ENCODE measurements at regions not wholly inside any gene's neighbourhood (a gene's known extent, or its start where the extent isn't known, plus 50 kb on each side); places are given as distances from the start of the nearest gene placed in this dataset.
A peak's percentile ranks its signal among the peaks of the same experiment; 100 is the strongest.

- POLR2A ChIA-PET (ENCODE audit: partially characterized antibody), result no interaction called here
- Histone ChIP-seq H3K4me2 (ENCODE audit: insufficient read depth in 1 of 2, low read depth in 2 of 2, low read length in 2 of 2) (peak overlapping the region in 1 of 2 experiments; percentile 12; a peak in 1 of 4 replicates), H3K79me1 (ENCODE audit: low read depth, low read length) (no peaks in the 10 kb centered on the region), H4K5ac (ENCODE audit: insufficient read length, low read depth, low read length) (no peak overlapping the region), H2BK120ac (replicated peaks; ENCODE audit: low read depth, low read length) (peak overlapping the region; percentile 39), H3K27ac (ENCODE audit: low read depth, low read length) (no peak overlapping the region), H3K79me2 (ENCODE audit: control insufficient read depth in 1 of 2, insufficient read depth in 2 of 2, low read length in 2 of 2) (no peaks in the 10 kb centered on the region), H3K23ac (ENCODE audit: insufficient read length) (no peak overlapping the region), H3K36me3 (ENCODE audit: control insufficient read depth in 2 of 4, insufficient read depth in 4 of 4, low read length in 3 of 4) (no peaks in the 10 kb centered on the region), H2BK15ac (ENCODE audit: low read length) (no peak overlapping the region), H3K9ac (replicated peaks in 1 of 4; ENCODE audit: extremely low read depth in 1 of 4, low read depth in 3 of 4, low read length in 3 of 4) (no peak overlapping the region), H2BK20ac (ENCODE audit: low read length) (no peak overlapping the region), H2AK5ac (ENCODE audit: low read depth, low read length) (no peak overlapping the region), H4K8ac (ENCODE audit: extremely low read depth, insufficient read depth, low read length) (no peak overlapping the region), H2AFZ (ENCODE audit: low read length) (peak overlapping the region; percentile 82), H4K20me1 (replicated peaks in 1 of 2; ENCODE audit: control insufficient read depth in 1 of 2, insufficient read depth in 2 of 2, low read length in 2 of 2) (no peaks in the 10 kb centered on the region), H3K4ac (replicated peaks; ENCODE audit: insufficient read length, low read depth, low read length) (no peak overlapping the region), H3K18ac (ENCODE audit: extremely low read depth, low read length) (no peak overlapping the region), H3K14ac (ENCODE audit: insufficient read length) (no peak overlapping the region), H3K4me1 (replicated peaks in 1 of 4; ENCODE audit: control insufficient read depth in 3 of 4, insufficient read depth in 4 of 4, low read length in 3 of 4) (peaks cover 1 to 8% (median 4%) of the 10 kb centered on the region in 4 experiments; a peak in 5 of 7 replicates), H3K4me3 (ENCODE audit: extremely low read depth in 1 of 4, insufficient read depth in 2 of 4, low read depth in 3 of 4, low read length in 4 of 4) (no peak overlapping the region; a peak in 1 of 8 replicates), H2BK12ac (ENCODE audit: low read depth, low read length) (no peak overlapping the region), H3K9me3 (ENCODE audit: insufficient read depth in 2 of 2, low read depth in 1 of 2, low read length in 1 of 2) (no peaks in the 10 kb centered on the region), H4K91ac (replicated peaks; ENCODE audit: insufficient read length, low read length) (no peak overlapping the region), H3K56ac (replicated peaks; ENCODE audit: insufficient read length, low read depth, low read length) (no peak overlapping the region), H2BK5ac (ENCODE audit: low read depth, low read length) (no peak overlapping the region), H3K23me2 (ENCODE audit: low read depth, low read length) (no peaks in the 10 kb centered on the region), H3K27me3 (replicated peaks in 1 of 4; ENCODE audit: control insufficient read depth in 3 of 4, extremely low read depth in 1 of 4, insufficient read depth in 3 of 4, low read length in 3 of 4) (no peaks in the 10 kb centered on the region)
- FAIRE-seq (no peak), DNase-seq (ENCODE audit: low read depth in 1 of 2, low spot score in 2 of 2) (no peak)
- CTCF ChIA-PET (ENCODE audit: partially characterized antibody), result no interaction called here
- WGBS, 2 experiments (ENCODE audit: extremely low coverage in 1 of 2, insufficient coverage in 1 of 2, insufficient read length in 1 of 2, insufficient replicate concordance in 2 of 2, low coverage in 1 of 2, low lambda C conversion rate in 2 of 2, missing lambda C conversion rate in 1 of 2), result 61% methylated on average over 13 of the region's 14 CpGs; no CpG with 5 or more reads in 1 of the 2 experiments
- TF ChIP-seq TCF12 (IDR thresholded peaks at IDR 0.05; ENCODE audit: low read depth, low read length) (no peak), FOSL1 (IDR thresholded peaks at IDR 0.05; ENCODE audit: insufficient read depth, low read depth, low read length) (no peak), ASH2L (IDR thresholded peaks at IDR 0.05; ENCODE audit: low read length) (no peak), GTF2F1 (IDR thresholded peaks at IDR 0.05; ENCODE audit: borderline replicate concordance, low read depth, low read length) (no peak), SP2 (IDR thresholded peaks at IDR 0.05; ENCODE audit: low read length) (no peak), EGR1 (IDR thresholded peaks at IDR 0.05; ENCODE audit: borderline replicate concordance, low read depth, low read length) (no peak), ATF2 (IDR thresholded peaks at IDR 0.05; ENCODE audit: low read length) (no peak), CBX8 (IDR thresholded peaks at IDR 0.05; ENCODE audit: borderline replicate concordance, low read depth, low read length) (no peak), CBX5 (IDR thresholded peaks at IDR 0.05; ENCODE audit: low read depth, low read length) (no peak), TAF7 (optimal IDR thresholded peaks at IDR 0.05; ENCODE audit: borderline replicate concordance, low read depth, low read length) (no peak), KDM4A (IDR thresholded peaks at IDR 0.05; ENCODE audit: low read depth, low read length, severe bottlenecking) (no peak), SUZ12 (IDR thresholded peaks at IDR 0.05; ENCODE audit: low read length) (no peak)
These were observed 532.8 kb upstream of the TBL1XR1 start for GRCh38 chr3:177729956-177730681.
